ENCODE measurements at regions not wholly inside any gene's neighbourhood (a gene's known extent, or its start where the extent isn't known, plus 50 kb on each side); places are given as distances from the start of the nearest gene placed in this dataset.

DNA sequence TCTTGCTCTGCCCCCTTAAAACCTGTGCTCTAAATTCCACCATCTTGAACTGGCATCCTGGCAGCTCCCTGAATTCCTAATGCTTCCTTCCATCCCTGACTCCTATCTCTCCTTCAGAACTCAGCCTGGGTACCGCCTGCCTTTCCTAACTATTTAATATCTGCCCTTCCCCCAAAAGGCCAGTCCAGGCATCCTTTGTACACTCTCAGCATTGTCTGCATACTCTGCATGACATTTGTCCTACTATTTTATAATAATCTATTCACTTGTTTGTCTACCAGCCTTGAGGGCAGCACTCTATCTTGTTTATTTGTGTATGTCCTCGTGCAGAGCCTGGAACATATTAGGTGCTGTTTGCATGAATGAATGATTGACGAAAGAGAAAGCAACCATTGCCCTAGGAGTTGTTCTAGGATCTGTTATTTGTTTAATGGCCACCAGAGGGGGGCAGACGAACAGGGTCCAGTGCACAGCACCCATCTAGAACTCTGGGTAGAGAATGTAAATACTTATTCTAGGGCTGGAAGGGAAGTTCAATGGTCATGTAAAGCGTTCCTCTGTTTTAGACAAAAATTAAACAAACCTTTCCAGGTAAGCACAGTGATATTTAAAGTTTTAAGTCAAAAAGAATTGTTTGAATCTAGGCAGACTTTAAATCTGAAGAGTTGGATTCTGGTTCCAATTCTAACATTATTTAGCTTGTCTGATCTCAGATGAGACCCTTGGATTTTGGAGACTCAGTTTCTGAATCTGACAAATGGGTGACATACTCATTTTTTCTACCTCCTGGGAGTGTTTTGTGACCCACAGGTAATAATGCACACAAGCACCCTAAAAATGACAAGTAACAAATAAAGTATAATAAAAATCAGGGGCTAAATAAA lies 125.8 kb upstream of the GALNT15 start:
- TF ChIP-seq, protein P1, sequence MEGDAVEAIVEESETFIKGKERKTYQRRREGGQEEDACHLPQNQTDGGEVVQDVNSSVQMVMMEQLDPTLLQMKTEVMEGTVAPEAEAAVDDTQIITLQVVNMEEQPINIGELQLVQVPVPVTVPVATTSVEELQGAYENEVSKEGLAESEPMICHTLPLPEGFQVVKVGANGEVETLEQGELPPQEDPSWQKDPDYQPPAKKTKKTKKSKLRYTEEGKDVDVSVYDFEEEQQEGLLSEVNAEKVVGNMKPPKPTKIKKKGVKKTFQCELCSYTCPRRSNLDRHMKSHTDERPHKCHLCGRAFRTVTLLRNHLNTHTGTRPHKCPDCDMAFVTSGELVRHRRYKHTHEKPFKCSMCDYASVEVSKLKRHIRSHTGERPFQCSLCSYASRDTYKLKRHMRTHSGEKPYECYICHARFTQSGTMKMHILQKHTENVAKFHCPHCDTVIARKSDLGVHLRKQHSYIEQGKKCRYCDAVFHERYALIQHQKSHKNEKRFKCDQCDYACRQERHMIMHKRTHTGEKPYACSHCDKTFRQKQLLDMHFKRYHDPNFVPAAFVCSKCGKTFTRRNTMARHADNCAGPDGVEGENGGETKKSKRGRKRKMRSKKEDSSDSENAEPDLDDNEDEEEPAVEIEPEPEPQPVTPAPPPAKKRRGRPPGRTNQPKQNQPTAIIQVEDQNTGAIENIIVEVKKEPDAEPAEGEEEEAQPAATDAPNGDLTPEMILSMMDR (IDR thresholded peaks at IDR 0.05) = peak; percentile 79

DNA sequence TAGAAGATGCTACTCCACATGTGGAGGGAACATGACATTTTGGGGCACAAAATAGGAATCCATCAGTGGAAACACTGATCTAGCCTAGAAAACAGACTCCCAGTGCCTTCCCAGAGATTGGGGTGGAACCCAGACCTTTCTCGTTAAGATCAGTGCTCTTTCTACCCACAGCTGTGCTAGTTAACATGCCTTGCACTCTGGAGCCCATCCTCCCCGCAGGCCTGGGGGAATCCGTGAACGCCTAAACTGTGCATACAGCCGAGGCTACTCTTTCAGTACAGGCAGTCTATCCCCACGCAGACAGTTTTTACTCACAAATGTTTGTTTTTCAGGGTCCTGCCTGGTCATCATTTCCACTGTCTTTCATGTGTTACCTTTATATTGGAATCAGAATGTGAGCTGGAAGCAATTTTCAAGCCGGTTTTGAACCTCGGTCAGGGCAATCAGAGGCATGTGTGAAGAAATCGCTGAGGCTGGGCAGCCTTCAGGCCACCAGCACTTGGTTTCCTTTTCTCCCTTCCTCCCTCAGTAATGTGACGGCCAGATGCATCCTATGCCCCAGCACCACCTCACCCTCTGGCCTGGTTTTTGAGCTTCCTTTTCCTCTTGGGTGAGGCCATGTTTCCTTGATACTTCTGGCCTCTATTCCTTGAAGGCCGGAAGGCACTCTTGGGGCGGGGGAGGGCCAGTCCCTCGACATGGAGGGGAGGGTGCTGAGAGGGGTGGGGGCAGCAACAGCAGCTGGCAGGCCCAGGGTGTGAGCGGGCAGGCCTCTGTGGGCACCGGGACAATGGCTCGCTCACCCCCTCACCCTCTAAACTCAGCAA lies 123.6 kb upstream of the GALNT15 start:
- TF ChIP-seq, protein P1 (IDR thresholded peaks at IDR 0.05) = no peak

DNA sequence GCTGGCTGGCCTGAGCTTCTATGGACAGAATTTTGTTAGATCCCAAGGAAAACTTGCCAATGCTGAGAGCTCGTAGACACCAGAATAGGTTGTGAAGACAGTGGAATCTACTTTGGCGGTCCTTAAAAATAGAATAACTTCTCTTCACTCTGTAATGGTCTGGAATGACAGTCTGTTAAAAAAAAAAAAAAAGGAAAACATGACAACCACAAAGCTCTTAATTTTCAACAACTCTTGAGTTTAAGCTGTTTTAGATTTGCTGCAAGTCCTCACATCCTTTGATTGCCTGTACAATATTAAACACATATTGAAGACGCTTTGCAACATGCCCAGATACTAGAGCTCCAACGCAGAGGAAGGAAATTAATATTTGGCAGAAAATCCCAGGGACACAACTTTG lies 122.8 kb upstream of the GALNT15 start:
- TF ChIP-seq, protein P1 (IDR thresholded peaks at IDR 0.05) = no peak

DNA sequence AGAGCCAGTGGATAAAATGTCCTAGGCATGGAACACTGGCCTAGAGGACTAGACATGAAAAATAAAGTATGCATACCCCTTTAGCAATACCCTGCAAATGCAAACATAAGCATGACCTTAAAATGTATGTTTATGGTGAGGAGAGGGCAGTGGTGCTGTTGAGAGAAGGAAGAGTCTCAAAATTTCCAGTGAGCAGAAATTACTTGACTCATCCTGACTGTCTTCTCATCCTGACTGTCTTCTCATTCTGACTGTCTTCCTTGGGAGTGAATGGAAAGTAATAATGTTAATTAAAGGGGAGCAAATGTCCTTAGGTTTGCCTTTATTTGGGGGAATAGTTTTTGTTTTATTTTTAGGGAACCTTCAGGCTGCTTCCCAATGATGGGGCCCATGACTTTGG lies 121.5 kb upstream of the GALNT15 start:
- TF ChIP-seq, protein P1 (IDR thresholded peaks at IDR 0.05) = no peak

DNA sequence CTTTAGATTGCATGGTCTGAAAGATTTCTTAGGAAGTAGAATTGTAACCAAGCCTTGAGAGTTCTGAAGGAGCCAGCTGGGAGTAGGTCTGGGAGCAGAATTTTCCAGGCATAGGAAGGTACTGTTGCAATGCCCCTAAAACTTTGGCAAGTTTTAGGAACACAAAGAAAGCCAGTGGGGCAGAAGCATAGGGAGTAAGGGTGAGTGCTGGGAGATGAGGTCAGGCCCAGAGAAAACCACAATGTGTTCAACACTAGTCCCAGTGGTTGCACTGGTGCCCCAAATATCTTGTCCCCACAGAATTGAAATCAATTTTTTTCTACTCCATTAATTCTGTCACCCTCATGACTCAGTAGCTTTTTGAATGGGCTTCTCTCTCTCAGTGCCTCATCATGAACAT lies 120.7 kb upstream of the GALNT15 start:
- TF ChIP-seq, protein P1 (IDR thresholded peaks at IDR 0.05) = no peak

DNA sequence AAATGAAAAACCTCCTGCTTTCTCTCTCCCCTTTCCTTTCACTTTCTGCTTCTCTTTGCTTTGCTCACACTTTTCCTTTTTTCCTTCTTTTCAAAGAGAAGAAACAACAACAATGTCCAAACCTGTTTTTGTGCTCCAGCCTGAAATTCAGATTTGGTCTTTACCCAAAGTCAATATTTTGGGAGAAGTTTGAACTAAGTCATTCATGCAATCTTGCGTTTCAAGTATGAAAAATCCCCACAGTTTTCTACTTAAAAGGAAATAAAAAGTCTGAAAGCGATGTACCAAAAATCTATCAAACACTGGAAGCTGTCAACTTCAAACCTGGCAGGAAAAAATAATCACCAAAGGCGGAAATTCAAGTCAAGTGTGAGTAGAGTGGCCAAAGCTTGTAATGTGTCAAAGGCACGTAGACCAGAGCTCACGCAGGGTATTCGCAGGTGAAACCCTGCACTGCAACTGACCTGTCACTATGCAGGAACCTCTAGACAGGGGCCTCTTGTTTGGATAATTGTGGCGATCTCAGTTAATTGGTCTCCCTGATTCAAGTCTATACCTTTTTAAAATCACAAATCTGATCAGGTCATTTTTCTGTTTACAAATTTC lies 118.8 kb upstream of the GALNT15 start:
- TF ChIP-seq, protein P1 (IDR thresholded peaks at IDR 0.05) = no peak

DNA sequence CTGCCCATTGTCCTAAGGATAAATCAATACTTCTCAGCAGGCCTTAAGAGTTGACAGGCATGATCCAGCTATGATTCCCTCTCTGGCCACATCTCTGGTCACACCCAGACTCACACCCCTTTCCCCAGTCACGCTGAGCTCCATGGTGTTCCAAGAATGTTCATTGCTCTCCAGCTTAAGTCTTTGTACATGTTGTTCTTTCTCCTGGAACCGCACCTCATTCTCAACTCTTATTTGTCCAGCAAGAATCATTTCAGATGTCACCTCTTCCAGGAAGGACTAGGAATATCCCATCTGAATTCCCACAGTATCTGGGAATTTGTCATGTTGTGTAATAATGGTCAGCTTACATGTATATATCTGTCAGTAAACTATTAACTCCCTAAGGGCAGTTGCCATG lies 118.3 kb upstream of the GALNT15 start:
- TF ChIP-seq, protein P1 (IDR thresholded peaks at IDR 0.05) = no peak

All from LNCAP (cell line).